H1 (cell line): ENCODE measurements at regions not wholly inside any gene's neighbourhood (a gene's known extent, or its start where the extent isn't known, plus 50 kb on each side); places are given as distances from the start of the nearest gene placed in this dataset.

Source experiments
- CEBPB ChIP-seq: IDR thresholded peaks from 2 replicates; pipeline ENCODE4 v1.6.1; 2012; ENCODE audit warnings: low read depth, low read length
- EGR1 ChIP-seq: IDR thresholded peaks from 2 replicates; pipeline ENCODE4 v1.6.1; 2011; ENCODE audit warnings: low read depth, low read length, borderline replicate concordance
- EP300 ChIP-seq, 2 experiments: IDR thresholded peaks; 1 replicate in 1 of 2; 2 replicates in 1 of 2; pipeline ENCODE4 v1.6.1; 2011 to 2012; ENCODE audit warnings: low read depth in 2 of 2, low read length in 2 of 2, mild to moderate bottlenecking in 2 of 2, borderline replicate concordance in 1 of 2, inconsistent platforms in 1 of 2, moderate library complexity in 1 of 2
- EZH2 ChIP-seq: fragments of 200-600 bp; sonication (generic); IDR thresholded peaks from 2 replicates; pipeline ENCODE4 v1.7.1; 2012; ENCODE audit warnings: low read depth, mild to moderate bottlenecking, moderate library complexity, low read length, inconsistent platforms; ENCODE audit not compliant: severe bottlenecking
- MAFK ChIP-seq: IDR thresholded peaks from 2 replicates; pipeline ENCODE4 v1.6.1; 2012; ENCODE audit warnings: low read depth, mild to moderate bottlenecking, improper control_type of control experiment, low read length
- POLR2AphosphoS5 ChIP-seq: IDR thresholded peaks from 2 replicates; pipeline ENCODE4 v1.6.1; 2011; ENCODE audit warnings: low read depth, low read length
- RAD21 ChIP-seq, 2 experiments: IDR thresholded peaks in 1 of 2; conservative IDR thresholded peaks in 1 of 2; 2 replicates each; pipeline ENCODE4 v1.6.1; 2011; ENCODE audit warnings: low read depth in 2 of 2, low read length in 2 of 2, improper control_type of control experiment in 1 of 2, inconsistent platforms in 1 of 2, mild to moderate bottlenecking in 1 of 2, moderate library complexity in 1 of 2
- SP4 ChIP-seq: IDR thresholded peaks from 2 replicates; pipeline ENCODE4 v1.6.1; 2012; ENCODE audit warnings: low read length, inconsistent platforms
- TAF1 ChIP-seq: IDR thresholded peaks from 2 replicates; pipeline ENCODE4 v1.6.1; 2011; ENCODE audit warnings: mild to moderate bottlenecking, low read depth, low read length
- YY1 ChIP-seq: IDR thresholded peaks from 2 replicates; pipeline ENCODE4 v1.6.1; 2011; ENCODE audit warnings: low read depth, mild to moderate bottlenecking, low read length
- TF ChIP-seq, protein P1 (sequence below): IDR thresholded peaks from 2 replicates; pipeline ENCODE4 v1.6.1; 2012; ENCODE audit warnings: inconsistent platforms
- TF ChIP-seq, protein P2 (sequence below), 3 experiments: IDR thresholded peaks; 1 replicate in 2 of 3; 2 replicates in 1 of 3; pipeline versions ENCODE4 v1.5.1 to v1.6.1; 2011; ENCODE audit warnings: low read length in 3 of 3, mild to moderate bottlenecking in 3 of 3, inconsistent platforms in 2 of 3, low read depth in 1 of 3, moderate library complexity in 1 of 3; ENCODE audit not compliant: insufficient read depth in 1 of 3; ENCODE audit errors: control extremely low read depth in 1 of 3

DNA sequence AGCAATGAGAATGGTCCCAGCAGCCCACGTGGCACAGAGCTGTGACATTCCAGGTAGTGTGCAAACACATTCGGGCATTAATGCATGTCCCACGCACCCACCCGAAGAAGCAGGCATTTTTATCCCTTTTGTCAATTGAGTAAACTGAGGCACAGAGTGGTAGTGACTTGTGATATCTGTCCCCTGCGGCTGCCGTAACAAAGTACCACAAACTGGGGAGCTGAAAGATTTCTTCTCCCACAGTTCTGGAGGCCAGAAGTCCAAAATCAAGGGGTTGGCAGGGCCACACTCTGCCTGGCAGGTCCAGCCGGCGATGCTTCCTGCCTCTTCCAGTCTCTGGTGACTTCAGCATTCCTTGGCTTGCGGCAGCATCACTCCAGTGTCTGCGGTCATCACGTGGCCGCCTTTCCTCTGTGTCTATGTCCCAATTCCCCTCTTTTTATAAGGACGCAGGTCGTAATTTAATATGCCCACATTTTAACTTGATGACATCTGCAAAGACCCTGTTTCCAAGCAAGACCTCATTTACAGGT is 221.9 kb upstream of the GSE1 start:
- TF ChIP-seq RAD21 (IDR thresholded peaks at IDR 0.05 in 1 of 2, conservative IDR thresholded peaks at IDR 0.05 in 1 of 2; ENCODE audit: low read depth in 2 of 2, low read length in 2 of 2) = no peak
- TF ChIP-seq, protein P1, sequence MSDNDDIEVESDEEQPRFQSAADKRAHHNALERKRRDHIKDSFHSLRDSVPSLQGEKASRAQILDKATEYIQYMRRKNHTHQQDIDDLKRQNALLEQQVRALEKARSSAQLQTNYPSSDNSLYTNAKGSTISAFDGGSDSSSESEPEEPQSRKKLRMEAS = no peak
- TF ChIP-seq SP4 = no peak
- TF ChIP-seq, protein P2, sequence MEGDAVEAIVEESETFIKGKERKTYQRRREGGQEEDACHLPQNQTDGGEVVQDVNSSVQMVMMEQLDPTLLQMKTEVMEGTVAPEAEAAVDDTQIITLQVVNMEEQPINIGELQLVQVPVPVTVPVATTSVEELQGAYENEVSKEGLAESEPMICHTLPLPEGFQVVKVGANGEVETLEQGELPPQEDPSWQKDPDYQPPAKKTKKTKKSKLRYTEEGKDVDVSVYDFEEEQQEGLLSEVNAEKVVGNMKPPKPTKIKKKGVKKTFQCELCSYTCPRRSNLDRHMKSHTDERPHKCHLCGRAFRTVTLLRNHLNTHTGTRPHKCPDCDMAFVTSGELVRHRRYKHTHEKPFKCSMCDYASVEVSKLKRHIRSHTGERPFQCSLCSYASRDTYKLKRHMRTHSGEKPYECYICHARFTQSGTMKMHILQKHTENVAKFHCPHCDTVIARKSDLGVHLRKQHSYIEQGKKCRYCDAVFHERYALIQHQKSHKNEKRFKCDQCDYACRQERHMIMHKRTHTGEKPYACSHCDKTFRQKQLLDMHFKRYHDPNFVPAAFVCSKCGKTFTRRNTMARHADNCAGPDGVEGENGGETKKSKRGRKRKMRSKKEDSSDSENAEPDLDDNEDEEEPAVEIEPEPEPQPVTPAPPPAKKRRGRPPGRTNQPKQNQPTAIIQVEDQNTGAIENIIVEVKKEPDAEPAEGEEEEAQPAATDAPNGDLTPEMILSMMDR (IDR thresholded peaks at IDR 0.05; ENCODE audit: control extremely low read depth in 1 of 3, insufficient read depth in 1 of 3, low read depth in 1 of 3, low read length in 3 of 3) = no peak
- no peak for TF ChIP-seq MAFK
- TF ChIP-seq POLR2AphosphoS5 = no peak
- TF ChIP-seq EP300 (IDR thresholded peaks at IDR 0.05; ENCODE audit: borderline replicate concordance in 1 of 2, low read depth in 2 of 2, low read length in 2 of 2) = no peak
- TF ChIP-seq YY1 = no peak
- no peak for TF ChIP-seq CEBPB
- TF ChIP-seq TAF1 = no peak
- no peak for TF ChIP-seq EZH2
- TF ChIP-seq EGR1 = no peak
